H4 (cell line): ENCODE measurements at regions not wholly inside any gene's neighbourhood (a gene's known extent, or its start where the extent isn't known, plus 50 kb on each side); places are given as distances from the start of the nearest gene placed in this dataset.

Source experiments
- DNase-seq: peaks from one replicate; pipeline ENCODE4 v3.0.0-alpha.2; 2015; ENCODE audit warnings: low spot score

DNA sequence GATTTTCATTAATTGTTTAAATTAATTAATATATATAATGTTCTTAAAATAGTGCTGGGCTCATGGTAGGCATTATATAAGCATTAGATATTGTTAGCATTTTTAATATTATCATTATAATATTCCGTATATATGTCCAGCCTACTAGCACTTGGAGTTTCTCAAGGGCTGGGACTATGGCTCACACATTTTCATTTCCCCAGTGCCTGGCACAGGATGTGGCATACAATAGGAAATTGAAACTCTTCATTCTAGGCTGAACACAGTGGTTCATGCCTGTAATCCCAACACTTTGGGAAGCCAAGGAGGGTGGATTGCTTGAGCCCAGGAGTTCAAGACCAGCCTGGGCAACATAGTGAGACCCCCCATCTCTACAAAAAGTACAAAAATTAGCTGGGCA lies 170.4 kb downstream of the RSL24D1 start:
- DNase-seq = no peak

DNA sequence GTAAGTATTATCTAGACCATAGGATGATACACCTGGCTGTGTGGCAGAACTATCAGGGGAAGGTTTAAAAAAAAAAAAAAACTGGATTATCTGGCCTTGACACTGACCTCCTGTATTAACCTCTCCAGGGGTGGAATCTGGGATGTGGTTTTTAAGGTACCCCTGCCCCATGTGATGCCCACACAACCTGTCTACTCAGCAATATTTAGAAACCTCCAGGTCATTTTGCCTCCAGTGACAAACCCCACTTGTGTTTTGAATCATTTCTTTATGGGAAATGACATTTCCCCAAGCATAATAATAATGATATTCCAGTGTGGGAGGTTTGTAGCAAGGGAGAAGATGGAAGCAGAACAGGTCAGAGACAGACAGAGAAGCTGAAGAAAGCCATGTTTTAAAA lies 179.1 kb downstream of the RSL24D1 start:
- no peak for DNase-seq

DNA sequence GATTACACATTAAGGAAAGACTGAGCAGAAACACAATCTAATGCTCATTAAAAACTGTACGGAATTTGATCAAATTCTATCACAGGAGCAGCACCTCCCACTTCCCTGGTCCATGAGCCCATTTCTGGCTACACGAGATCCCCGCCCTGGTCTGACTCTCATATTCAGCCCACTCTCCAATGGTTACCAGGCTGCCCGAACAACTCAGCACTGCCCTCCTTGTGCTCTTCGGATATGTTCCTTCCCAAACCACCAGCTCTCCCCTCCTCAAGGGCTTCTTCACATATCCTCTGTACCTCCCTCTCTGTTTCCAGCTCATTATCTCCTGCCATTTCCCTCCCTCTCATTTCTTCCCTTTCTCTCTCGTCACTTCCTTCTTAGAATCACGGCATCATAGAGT lies 180.5 kb downstream of the RSL24D1 start:
- DNase-seq = no peak

GRCh38 chr15:55015093-55015445 lies 181.7 kb downstream of the RSL24D1 start:
- no peak for DNase-seq

DNA sequence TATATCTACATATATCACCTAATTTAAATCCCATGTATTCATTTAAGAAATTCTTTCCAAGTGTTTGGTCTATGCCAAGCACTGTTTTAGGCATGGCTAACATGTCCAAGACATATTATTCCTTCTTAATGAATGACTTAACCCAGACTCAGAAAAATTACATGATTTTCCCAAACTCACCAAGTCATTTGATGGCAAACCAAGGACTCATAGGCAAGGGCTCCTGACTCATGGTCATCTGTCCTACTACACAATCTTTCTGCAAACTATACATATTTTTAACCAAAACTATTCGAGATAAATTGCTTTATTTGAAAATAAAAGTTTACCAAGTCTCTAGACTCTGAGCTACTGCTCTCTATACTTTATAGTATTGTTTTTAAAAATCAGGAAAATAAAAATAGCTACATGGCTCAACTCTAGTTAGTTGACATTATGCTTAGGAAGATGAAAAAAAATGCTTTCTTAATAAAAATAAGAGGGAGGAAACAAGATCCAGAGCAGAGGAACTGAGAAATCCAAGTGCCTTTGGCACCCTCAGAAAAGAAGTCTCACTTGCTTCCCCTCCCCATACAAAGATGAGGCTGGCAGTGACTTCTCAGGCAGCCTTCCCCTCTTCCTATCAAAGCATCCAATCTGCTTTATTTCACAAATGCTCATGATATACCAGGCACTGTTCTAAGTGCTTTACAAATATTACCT lies 182.2 kb downstream of the RSL24D1 start:
- no peak for DNase-seq

GRCh38 chr15:55008421-55008820 lies 188.3 kb downstream of the RSL24D1 start:
- DNase-seq = no peak

DNA sequence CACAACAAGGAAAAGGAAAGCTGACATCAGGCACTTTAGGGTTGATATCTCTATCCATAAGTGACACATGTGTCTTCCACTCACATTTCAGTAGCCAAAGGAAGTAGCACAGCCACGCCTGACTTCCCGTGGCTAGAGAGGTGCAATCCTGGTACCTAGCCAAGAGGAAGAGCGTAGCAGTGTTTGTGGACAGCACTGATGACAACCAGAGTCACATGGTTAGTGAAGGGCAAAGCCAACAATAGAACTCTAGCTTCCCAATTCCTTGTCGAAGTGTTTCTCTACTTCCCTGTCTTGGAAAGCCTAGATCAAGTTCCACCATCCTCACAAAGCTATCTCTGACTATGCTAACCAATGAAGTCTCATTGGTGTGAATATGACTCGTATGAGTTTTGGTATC lies 189.2 kb downstream of the RSL24D1 start:
- DNase-seq = no peak

GRCh38 chr15:55005679-55006078 lies 191.1 kb downstream of the RSL24D1 start:
- DNase-seq = no peak

- no peak for DNase-seq
Measured at GRCh38 chr15:55003965-55004873, 192.5 kb downstream of the RSL24D1 start.

GRCh38 chr15:54998661-54999060 lies 198.1 kb downstream of the RSL24D1 start:
- DNase-seq = no peak

DNA sequence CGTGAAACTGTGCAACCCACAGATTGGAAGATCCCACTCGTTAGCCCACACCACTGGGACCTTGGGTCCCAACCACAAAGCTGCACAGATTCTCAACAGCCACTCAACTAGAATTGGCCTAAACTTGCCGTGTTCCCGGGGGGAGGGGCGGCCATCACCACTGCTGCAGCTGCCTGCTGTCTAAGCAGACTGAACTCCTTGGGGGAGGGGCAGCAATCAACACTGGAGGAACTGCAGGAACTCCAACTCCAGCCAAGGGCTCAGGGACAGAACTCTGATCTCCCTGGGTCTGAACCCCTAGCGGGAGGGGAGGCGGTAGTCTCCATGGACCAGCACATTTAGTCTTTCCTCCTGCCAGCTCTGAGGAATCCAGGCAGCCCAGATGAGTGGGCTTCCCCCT lies 205.9 kb downstream of the RSL24D1 start:
- DNase-seq = no peak

DNA sequence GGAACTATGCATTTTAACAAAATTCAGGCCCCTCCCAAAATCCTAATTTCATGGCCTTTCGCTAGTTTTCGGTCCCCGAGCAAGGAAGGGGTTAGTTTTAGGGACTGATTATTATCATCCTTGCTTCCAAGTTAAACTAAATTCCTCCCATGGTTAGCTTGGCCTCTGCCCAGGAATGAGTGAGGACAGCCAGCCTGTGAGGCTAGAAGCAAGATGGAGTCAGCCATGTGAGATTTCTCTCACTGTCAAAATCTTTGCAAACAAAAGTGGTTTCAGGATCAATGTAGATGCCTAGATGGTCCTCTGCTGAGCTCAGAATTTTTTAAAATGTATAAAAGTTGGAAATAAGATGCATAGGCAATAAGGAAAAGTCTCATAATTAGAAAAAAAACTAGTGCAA lies 208.9 kb downstream of the RSL24D1 start:
- DNase-seq = no peak

GRCh38 chr15:54979964-54980363 lies 216.8 kb downstream of the RSL24D1 start:
- no peak for DNase-seq

DNA sequence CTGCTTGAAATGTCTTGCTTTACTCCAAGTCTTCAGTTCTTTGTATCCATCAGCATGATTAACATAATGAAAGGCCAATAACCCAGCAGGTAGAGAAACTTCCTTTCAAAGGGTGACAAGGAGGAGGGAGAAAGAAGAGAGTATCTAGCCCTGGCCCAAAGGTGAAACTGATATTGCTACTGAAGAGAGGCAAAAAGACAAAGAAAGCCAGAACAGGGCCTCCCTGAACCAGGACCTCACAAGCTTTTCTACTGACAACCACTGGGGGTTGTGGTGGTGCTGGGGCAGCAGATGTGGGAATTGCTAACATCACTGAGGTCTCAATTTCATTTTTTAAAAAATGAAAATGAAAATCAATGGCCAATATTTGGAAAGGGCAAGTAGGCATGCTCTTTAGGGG lies 234.1 kb downstream of the RSL24D1 start:
- DNase-seq = no peak

- DNase-seq = no peak
Measured at GRCh38 chr15:54960266-54960665, 236.5 kb downstream of the RSL24D1 start.

DNA sequence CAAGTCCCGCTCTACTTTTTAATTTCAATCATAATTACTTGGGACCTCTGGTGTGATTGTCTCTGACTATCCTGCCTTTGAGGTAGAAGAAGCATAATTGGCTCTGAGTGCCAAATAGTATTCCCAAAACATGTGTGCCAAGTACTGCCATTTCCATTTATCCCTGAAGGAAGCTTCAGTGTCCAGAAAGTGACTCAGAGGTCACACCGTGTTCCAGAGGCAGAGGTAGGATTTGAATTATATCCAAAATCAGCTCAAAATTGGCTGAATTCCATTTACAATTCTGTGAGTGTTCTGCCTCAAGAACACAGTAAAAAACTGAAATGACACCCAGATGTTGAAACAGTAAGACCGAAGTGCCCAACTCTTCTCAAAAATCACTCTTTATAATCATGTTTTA lies 255.3 kb downstream of the RSL24D1 start:
- DNase-seq = no peak

DNA sequence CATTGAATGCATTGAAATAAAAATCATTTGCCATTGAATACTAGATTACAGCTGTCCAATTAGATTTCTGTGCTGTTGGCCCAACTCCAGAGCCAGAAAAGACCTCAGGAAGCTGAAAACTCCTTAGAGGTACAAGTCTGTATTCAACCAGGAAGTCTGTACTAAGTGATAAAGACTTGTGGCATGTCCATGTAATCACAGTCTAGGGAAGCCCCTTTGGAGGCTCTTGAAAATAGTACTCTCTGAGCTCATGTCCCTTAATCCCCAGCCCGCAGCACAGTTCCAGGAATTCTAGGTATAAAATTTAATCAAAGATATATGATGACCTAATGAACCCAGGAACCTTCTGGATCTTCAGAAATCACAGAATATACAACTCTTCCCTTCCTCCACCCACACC lies 279.4 kb downstream of the RSL24D1 start:
- no peak for DNase-seq

- DNase-seq = no peak
Measured at GRCh38 chr15:54915380-54915779, 281.4 kb downstream of the RSL24D1 start.

DNA sequence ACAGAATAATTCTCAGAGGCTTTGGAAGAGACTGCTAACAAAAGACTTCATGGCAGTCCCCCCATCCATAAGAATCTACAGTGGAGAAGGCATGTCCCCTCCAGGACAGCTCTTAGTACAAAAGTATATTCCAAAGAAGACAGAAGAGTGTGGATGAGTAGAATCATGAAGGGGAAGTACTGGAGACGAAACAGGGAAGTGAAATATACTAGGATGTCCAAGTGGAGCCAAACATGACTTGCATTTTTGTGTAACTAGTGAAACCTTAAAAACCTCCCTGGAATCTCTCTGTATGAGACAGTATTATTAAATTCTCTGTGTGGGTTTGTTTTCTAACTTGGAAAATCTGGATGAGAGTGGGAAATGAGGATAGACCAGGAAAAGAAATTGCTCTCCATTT lies 312.4 kb downstream of the RSL24D1 start:
- DNase-seq = no peak

DNA sequence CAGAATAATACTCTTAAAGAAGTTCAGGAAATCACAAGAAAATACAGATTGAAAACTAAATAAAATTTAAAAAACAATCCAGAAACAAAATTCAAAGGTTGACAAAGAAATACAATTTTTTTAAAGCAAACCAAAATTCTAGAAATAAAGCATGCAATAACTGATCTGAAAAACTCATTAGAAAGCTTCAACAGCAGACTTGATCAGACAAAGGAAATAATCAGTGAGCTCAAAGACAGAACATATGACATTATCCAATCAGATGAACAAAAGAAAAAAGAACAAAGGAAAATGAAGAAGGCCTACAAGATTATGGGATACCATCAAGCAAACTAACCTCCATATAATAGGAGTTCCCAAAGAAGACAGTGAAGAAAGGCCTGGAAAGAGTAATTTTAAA lies 336.8 kb downstream of the RSL24D1 start:
- no peak for DNase-seq

GRCh38 chr15:54854667-54855066 lies 342.1 kb downstream of the RSL24D1 start:
- DNase-seq = no peak

DNA sequence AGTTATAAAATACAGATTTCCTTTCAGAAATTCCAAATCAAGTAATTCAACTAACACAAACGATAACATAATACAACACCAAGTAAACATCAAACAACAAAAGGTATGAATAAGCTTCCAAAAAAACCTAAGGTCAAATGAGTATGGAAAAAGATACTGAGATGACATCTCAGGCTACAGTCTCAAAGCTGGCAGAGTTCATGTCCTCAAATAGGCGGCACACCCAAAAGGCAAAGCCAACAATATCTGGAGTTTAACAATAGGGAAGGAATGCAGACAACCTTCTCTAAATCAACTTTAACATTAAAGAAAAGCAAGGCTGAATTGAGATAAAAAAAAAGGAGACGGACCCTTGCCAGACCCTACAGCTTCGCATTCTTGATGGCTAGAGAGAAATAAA lies 346.6 kb downstream of the RSL24D1 start:
- no peak for DNase-seq

DNA sequence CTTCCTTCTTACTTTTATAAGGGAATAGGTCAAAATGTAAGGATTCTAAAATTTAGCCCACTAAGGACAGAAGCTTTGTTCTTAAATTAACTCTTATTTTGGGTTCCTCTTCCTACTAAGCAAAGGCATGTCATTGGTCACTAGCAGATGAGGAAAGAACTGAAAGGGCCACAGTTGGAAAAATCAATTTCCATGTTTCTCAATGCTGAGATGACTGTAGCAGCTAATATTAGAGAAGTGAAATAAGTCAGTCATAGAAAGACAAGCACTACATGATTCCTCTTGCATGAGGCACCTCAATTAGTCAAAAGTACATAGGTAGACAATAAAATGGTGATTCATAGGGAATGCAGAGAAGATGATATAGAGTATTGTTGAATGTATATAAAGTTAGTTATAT lies 353.7 kb downstream of the RSL24D1 start:
- DNase-seq = no peak
